ENCODE measurements at regions not wholly inside any gene's neighbourhood (a gene's known extent, or its start where the extent isn't known, plus 50 kb on each side); places are given as distances from the start of the nearest gene placed in this dataset.

DNA sequence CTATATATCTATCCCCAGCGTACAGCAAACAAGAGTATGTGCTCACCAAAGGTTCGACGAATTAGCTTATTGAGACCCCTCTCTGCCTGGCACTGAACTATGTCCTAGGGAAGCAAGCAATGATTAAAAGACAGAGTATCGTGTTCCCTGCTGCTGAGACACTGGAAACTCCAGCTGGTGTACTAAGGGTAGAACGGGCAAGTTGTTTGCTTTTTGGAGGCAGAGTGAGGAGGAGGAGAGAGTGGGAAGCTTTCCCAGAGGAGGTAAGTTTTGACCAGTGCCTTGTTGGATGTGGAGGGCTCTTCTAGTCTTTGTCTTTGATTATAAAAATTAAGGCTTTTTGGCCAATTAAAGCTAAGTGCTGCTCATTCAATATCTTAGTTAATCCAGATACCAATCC lies 61.7 kb downstream of the PJA1 start:
- TF ChIP-seq, protein P1, sequence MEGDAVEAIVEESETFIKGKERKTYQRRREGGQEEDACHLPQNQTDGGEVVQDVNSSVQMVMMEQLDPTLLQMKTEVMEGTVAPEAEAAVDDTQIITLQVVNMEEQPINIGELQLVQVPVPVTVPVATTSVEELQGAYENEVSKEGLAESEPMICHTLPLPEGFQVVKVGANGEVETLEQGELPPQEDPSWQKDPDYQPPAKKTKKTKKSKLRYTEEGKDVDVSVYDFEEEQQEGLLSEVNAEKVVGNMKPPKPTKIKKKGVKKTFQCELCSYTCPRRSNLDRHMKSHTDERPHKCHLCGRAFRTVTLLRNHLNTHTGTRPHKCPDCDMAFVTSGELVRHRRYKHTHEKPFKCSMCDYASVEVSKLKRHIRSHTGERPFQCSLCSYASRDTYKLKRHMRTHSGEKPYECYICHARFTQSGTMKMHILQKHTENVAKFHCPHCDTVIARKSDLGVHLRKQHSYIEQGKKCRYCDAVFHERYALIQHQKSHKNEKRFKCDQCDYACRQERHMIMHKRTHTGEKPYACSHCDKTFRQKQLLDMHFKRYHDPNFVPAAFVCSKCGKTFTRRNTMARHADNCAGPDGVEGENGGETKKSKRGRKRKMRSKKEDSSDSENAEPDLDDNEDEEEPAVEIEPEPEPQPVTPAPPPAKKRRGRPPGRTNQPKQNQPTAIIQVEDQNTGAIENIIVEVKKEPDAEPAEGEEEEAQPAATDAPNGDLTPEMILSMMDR (IDR thresholded peaks at IDR 0.05; ENCODE audit: insufficient read depth, low read depth, low read length): no peak
- no peak overlapping the region for H3K4me3 ChIP-seq (ENCODE audit: low read depth, low read length)
- no peak for DNase-seq (ENCODE audit: low read depth)

DNA sequence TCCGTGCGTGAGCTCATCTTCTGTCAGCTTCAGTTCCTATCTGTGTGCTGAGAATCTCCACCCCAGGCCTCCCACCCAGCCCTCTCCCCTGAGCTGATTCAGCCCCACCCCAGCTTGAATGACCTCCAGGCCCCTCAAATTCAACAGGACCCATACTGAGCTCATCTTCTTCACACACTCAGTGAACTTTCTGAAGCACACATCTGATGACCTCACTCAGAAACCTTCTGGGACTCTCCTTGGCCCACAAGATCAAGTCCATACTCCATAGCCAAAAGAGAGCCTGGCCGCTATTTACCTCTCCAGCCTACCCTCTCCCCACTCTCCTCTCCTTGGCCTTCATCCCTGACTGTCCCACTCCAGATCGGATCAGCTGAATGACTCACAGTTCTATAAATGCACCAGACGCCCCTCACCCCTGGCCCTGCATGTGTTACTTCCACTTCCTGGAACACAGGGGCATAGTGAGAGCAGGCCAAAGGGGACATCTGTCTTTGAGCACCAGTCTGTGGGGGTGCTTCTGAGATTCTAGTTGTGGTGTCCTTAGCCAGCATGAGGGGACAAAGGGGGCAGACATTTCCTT lies 62.5 kb downstream of the PJA1 start:
- TF ChIP-seq, protein P1 (IDR thresholded peaks at IDR 0.05; ENCODE audit: insufficient read depth, low read depth, low read length): no peak
- no peak overlapping the region for H3K4me3 ChIP-seq (ENCODE audit: low read depth, low read length)
- no peak for DNase-seq (ENCODE audit: low read depth)

DNA sequence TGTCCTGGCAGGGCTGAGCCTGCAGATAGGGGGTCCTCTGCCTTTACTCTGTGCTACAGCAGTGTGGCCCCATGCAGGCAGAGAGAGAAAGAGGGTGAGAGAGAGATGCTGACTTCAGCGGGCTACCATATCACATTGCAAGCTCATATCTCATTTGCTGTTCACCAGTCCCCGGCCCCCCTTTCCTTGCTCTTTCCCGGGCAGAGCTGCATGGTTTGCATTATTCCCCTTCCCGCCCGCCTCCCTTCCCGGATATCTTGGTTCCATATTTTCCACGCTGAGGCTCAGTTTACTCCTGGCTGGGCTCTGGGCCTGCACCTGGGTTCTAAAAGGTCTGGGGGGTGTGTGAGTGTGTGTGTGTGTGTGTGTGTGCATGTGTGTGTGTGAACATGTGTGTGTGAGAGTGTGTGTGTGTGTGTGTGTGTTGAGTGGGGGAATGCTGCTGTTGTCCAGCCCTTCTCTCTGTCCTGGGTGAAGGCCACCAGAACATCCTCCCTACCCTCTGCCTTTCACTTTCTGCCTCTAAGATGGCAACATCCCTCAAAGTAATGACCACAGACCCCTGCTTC lies 63.5 kb downstream of the PJA1 start:
- DNase-seq (ENCODE audit: low read depth): no peak
- H3K4me3 ChIP-seq (ENCODE audit: low read depth, low read length): no peak overlapping the region
- TF ChIP-seq, protein P1 (IDR thresholded peaks at IDR 0.05; ENCODE audit: insufficient read depth, low read depth, low read length): no peak

DNA sequence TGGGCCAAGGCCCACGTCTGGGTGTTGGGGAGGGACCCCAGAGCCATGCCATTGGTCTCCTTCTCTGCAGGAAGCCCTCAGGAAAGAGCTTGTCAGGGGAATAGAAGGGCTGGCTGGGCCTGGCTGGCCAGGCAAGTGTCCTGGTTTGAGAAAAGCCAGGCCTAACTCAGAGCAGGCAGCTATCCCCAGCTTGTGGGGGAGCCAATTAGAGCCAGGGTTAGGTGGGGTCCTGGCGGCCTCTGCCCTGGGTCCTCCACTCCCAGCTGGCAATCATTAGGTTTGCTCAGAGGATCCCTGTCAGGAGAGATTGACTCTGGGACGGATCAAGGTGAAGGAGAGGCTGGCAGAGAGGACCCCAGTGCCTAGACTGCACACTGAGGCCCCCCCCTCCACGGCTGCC lies 64.8 kb downstream of the PJA1 start:
- DNase-seq (ENCODE audit: low read depth): no peak
- H3K4me3 ChIP-seq (ENCODE audit: low read depth, low read length): no peak overlapping the region
- TF ChIP-seq, protein P1 (IDR thresholded peaks at IDR 0.05; ENCODE audit: insufficient read depth, low read depth, low read length): no peak

DNA sequence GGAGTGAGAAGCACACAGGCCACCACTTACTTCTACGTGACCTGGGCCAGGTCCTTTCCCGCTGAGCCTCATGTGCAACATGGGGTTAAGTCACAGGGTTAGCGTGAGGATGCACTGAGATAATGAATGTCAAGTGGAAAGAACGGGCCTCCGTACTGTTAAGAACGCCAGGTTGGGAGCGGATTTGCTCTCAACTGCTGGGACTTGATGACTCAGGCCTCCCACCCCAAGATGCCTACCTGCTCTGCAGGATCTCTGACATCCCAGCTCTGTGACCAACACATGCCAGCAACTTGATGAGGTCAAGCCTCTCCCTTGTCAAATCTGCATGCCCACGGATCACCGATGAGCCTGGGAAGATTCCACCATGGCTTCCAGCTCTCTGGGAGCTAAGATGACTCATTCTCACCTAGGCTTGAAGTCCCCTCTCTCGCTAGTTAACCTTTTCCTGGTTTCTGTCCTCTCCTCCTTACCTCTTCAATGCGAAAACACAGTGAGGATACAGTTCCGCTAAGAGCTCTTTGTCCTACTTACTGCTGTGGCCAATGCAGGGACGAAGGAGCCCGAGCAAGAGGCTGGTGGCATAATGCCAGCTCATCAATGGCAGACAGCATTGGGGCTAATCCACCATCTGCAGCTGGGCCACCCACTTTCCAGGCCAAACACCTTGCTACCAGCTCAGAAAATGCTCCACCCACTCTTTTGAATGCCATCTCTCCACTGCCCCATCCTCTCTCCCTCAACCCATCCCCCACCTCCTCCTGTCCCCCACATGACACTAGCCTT lies 67.6 kb downstream of the PJA1 start:
- TF ChIP-seq, protein P1 (IDR thresholded peaks at IDR 0.05; ENCODE audit: insufficient read depth, low read depth, low read length): no peak

DNA sequence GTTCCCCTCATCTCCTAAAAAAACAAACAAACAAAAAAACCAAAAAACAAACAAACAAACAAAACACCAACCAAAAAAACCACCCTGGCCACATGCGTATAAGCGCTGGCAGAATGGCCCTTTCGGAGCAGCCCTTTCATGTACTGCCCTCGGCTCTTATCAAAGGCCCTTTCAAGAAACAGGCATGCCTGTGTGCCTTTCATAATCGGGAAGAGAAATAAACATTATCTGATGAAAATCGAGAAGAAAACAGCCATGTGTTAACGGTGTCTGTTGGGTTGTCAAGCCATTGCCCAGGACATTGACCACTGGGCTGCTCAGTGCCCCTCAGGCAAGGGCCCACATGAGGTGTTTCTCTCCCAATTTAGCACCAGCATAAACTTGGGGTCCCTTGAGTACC lies 68.3 kb downstream of the PJA1 start:
- TF ChIP-seq, protein P1 (IDR thresholded peaks at IDR 0.05; ENCODE audit: insufficient read depth, low read depth, low read length): no peak
- no peak overlapping the region for H3K4me3 ChIP-seq (ENCODE audit: low read depth, low read length)
- no peak for DNase-seq (ENCODE audit: low read depth)

More for the DNA sequence above, 67.6 kb downstream of the PJA1 start:
- H3K4me3 ChIP-seq (ENCODE audit: low read depth, low read length): no peak overlapping the region
- DNase-seq (ENCODE audit: low read depth): no peak

Measured in fibroblast of villous mesenchyme (primary cell).